H1 (cell line): ENCODE measurements at regions not wholly inside any gene's neighbourhood (a gene's known extent, or its start where the extent isn't known, plus 50 kb on each side); places are given as distances from the start of the nearest gene placed in this dataset.

Source experiments
- CTCF ChIA-PET: fragments of 300-600 bp; sonication (Branson Sonifier 250); formaldehyde crosslinking; loops from one replicate; lab custom pipeline; 2021; ENCODE audit not compliant: partially characterized antibody; lab: Charles Lee
- POLR2A ChIA-PET: fragments of 300-600 bp; sonication (Branson Sonifier 250); formaldehyde crosslinking; loops from one replicate; lab custom pipeline; 2021; ENCODE audit warnings: inconsistent platforms; ENCODE audit not compliant: partially characterized antibody; lab: Charles Lee
- DNase-seq, 2 experiments: peaks; one replicate each; pipeline versions ENCODE4 v3.0.0 to v3.0.0-alpha.2; 2010 to 2022; ENCODE audit warnings: low spot score in 2 of 2, low read depth in 1 of 2, mixed read lengths in 1 of 2
- FAIRE-seq: peaks from 2 replicates; lab custom pipeline; 2011; peaks lifted over from hg19 to GRCh38; lab: Jason Lieb, UNC
- H2AFZ ChIP-seq: 2 replicates; pipeline ENCODE4 v1.8.1; 2012; ENCODE audit warnings: low read length, inconsistent platforms
- H2AK5ac ChIP-seq: 2 replicates; pipeline ENCODE4 v1.6.1; 2013; ENCODE audit warnings: low read depth, low read length
- H2BK120ac ChIP-seq: replicated peaks from 2 replicates; pipeline ENCODE3; 2013; ENCODE audit warnings: low read depth, low read length, inconsistent platforms
- H2BK12ac ChIP-seq: 2 replicates; pipeline ENCODE4 v1.6.1; 2013; ENCODE audit warnings: low read depth, low read length
- H2BK15ac ChIP-seq: 2 replicates; pipeline ENCODE4 v1.6.1; 2013; ENCODE audit warnings: low read length
- H2BK20ac ChIP-seq: 2 replicates; pipeline ENCODE4 v1.6.1; 2013; ENCODE audit warnings: low read length
- H2BK5ac ChIP-seq: 2 replicates; pipeline ENCODE4 v1.6.1; 2013; ENCODE audit warnings: low read depth, low read length
- H3K14ac ChIP-seq: 2 replicates; pipeline ENCODE4 v1.6.1; 2013; ENCODE audit warnings: inconsistent platforms; ENCODE audit not compliant: insufficient read length
- H3K18ac ChIP-seq: 2 replicates; pipeline ENCODE4 v1.6.1; 2013; ENCODE audit warnings: low read length; ENCODE audit errors: extremely low read depth
- H3K23ac ChIP-seq: 2 replicates; pipeline ENCODE4 v1.6.1; 2013; ENCODE audit warnings: inconsistent platforms; ENCODE audit not compliant: insufficient read length
- H3K23me2 ChIP-seq: 2 replicates; pipeline ENCODE4 v1.6.1; 2013; ENCODE audit warnings: low read depth, low read length
- H3K27ac ChIP-seq: 2 replicates; pipeline ENCODE4 v1.6.1; 2011; ENCODE audit warnings: low read depth, low read length, inconsistent platforms
- H3K27me3 ChIP-seq, 4 experiments: replicated peaks in 1 of 4; 1 replicate in 1 of 4; 2 replicates in 3 of 4; pipeline versions ENCODE4 v1.6.1 to v1.8.1; 2011 to 2013; ENCODE audit warnings: low read length in 3 of 4, mild to moderate bottlenecking in 3 of 4, inconsistent platforms in 2 of 4, mixed read lengths in 2 of 4, moderate library complexity in 1 of 4; ENCODE audit not compliant: control insufficient read depth in 3 of 4, insufficient read depth in 3 of 4; ENCODE audit errors: extremely low read depth in 1 of 4
- H3K36me3 ChIP-seq, 4 experiments: 2 replicates each; pipeline versions ENCODE4 v1.6.1 to v1.8.1; 2011 to 2013; ENCODE audit warnings: mild to moderate bottlenecking in 4 of 4, low read length in 3 of 4, moderate library complexity in 2 of 4, control low read depth in 1 of 4, inconsistent platforms in 1 of 4; ENCODE audit not compliant: insufficient read depth in 4 of 4, control insufficient read depth in 2 of 4
- H3K4ac ChIP-seq: replicated peaks from 2 replicates; pipeline ENCODE3; 2013; ENCODE audit warnings: low read length, low read depth, mixed read lengths, inconsistent platforms; ENCODE audit not compliant: insufficient read length
- H3K4me1 ChIP-seq, 4 experiments: replicated peaks in 1 of 4; 1 replicate in 1 of 4; 2 replicates in 3 of 4; pipeline versions ENCODE4 v1.6.1 to v1.8.1; 2011 to 2013; ENCODE audit warnings: low read length in 3 of 4, inconsistent platforms in 2 of 4, mixed read lengths in 1 of 4; ENCODE audit not compliant: insufficient read depth in 4 of 4, control insufficient read depth in 3 of 4
- H3K4me2 ChIP-seq, 2 experiments: 2 replicates each; pipeline versions ENCODE4 v1.6.1 to v1.8.1; 2011 to 2013; ENCODE audit warnings: low read depth in 2 of 2, low read length in 2 of 2, control low read depth in 1 of 2, inconsistent platforms in 1 of 2, mild to moderate bottlenecking in 1 of 2; ENCODE audit not compliant: insufficient read depth in 1 of 2
- H3K4me3 ChIP-seq, 4 experiments: fragments of 200-600, 300-600 bp in 1 of 4; sonication (generic), shearing (Covaris generic), sonication (Bioruptor Twin) in 1 of 4; 2 replicates each; pipeline versions ENCODE4 v1.5.1 to v1.8.1; 2011 to 2016; ENCODE audit warnings: low read length in 4 of 4, low read depth in 3 of 4, control low read depth in 2 of 4, inconsistent platforms in 2 of 4, mild to moderate bottlenecking in 2 of 4, mixed read lengths in 1 of 4, moderate library complexity in 1 of 4; ENCODE audit not compliant: insufficient read depth in 2 of 4; ENCODE audit errors: extremely low read depth in 1 of 4
- H3K56ac ChIP-seq: replicated peaks from 2 replicates; pipeline ENCODE3; 2013; ENCODE audit warnings: low read depth, mild to moderate bottlenecking, mixed read lengths, low read length, inconsistent platforms; ENCODE audit not compliant: insufficient read length
- H3K79me1 ChIP-seq: 2 replicates; pipeline ENCODE4 v1.6.1; 2013; ENCODE audit warnings: low read depth, low read length, control low read depth
- H3K79me2 ChIP-seq, 2 experiments: 2 replicates each; pipeline versions ENCODE4 v1.6.1 to v1.8.1; 2012 to 2013; ENCODE audit warnings: low read length in 2 of 2, mild to moderate bottlenecking in 2 of 2, inconsistent platforms in 1 of 2; ENCODE audit not compliant: insufficient read depth in 2 of 2, control insufficient read depth in 1 of 2
- H3K9ac ChIP-seq, 4 experiments: replicated peaks in 1 of 4; 1 replicate in 1 of 4; 2 replicates in 3 of 4; pipeline versions ENCODE4 v1.6.1 to v1.8.1; 2011 to 2013; ENCODE audit warnings: low read depth in 3 of 4, low read length in 3 of 4, control low read depth in 2 of 4, mild to moderate bottlenecking in 2 of 4, moderate library complexity in 2 of 4, inconsistent platforms in 1 of 4; ENCODE audit errors: extremely low read depth in 1 of 4
- H3K9me3 ChIP-seq, 2 experiments: 2 replicates each; pipeline versions ENCODE4 v1.6.1 to v1.8.1; 2012 to 2013; ENCODE audit warnings: mild to moderate bottlenecking in 2 of 2, moderate library complexity in 2 of 2, control low read depth in 1 of 2, inconsistent platforms in 1 of 2, low read depth in 1 of 2, low read length in 1 of 2, mixed read lengths in 1 of 2; ENCODE audit not compliant: insufficient read depth in 2 of 2
- H4K20me1 ChIP-seq, 2 experiments: replicated peaks in 1 of 2; 2 replicates each; pipeline versions ENCODE3 to v1.8.1; 2011 to 2013; ENCODE audit warnings: inconsistent platforms in 2 of 2, low read length in 2 of 2, mild to moderate bottlenecking in 1 of 2; ENCODE audit not compliant: insufficient read depth in 2 of 2, control insufficient read depth in 1 of 2
- H4K5ac ChIP-seq: 2 replicates; pipeline ENCODE4 v1.6.1; 2013; ENCODE audit warnings: low read length, low read depth, mixed read lengths, inconsistent platforms; ENCODE audit not compliant: insufficient read length
- H4K8ac ChIP-seq: 2 replicates; pipeline ENCODE4 v1.8.0; 2013; ENCODE audit warnings: mild to moderate bottlenecking, moderate library complexity, low read length, inconsistent platforms; ENCODE audit not compliant: insufficient read depth; ENCODE audit errors: extremely low read depth
- H4K91ac ChIP-seq: replicated peaks from 2 replicates; pipeline ENCODE3; 2013; ENCODE audit warnings: low read length, mixed read lengths, inconsistent platforms; ENCODE audit not compliant: insufficient read length
- BRCA1 ChIP-seq: IDR thresholded peaks from 2 replicates; pipeline ENCODE4 v1.6.1; 2012; ENCODE audit warnings: low read depth, low read length, improper control_type of control experiment
- CBX5 ChIP-seq: fragments of 300-800, 300-1000 bp; sonication (generic); IDR thresholded peaks from 2 replicates; pipeline ENCODE4 v1.7.1; 2016; ENCODE audit warnings: antibody characterized with exemption, low read length, low read depth
- CBX8 ChIP-seq: fragments of 300-800, 300-1000 bp; sonication (generic); IDR thresholded peaks from 2 replicates; pipeline ENCODE4 v1.7.1; 2016; ENCODE audit warnings: low read depth, low read length, borderline replicate concordance
- CEBPB ChIP-seq: IDR thresholded peaks from 2 replicates; pipeline ENCODE4 v1.6.1; 2012; ENCODE audit warnings: low read depth, low read length
- CTBP2 ChIP-seq: IDR thresholded peaks from 2 replicates; pipeline ENCODE4 v1.7.0; 2011; ENCODE audit warnings: borderline replicate concordance, mild to moderate bottlenecking, moderate library complexity, mixed read lengths, low read length; ENCODE audit not compliant: insufficient read depth, insufficient read length
- HDAC2 ChIP-seq, 2 experiments: fragments of 300-600 bp in 1 of 2; sonication (generic) in 1 of 2; IDR thresholded peaks; 2 replicates each; pipeline ENCODE4 v1.6.1; 2011 to 2012; ENCODE audit warnings: low read depth in 2 of 2, low read length in 2 of 2, mild to moderate bottlenecking in 2 of 2, moderate library complexity in 2 of 2, borderline replicate concordance in 1 of 2, inconsistent platforms in 1 of 2
- KDM1A ChIP-seq: fragments of 200-600, 300-600 bp; sonication (generic); IDR thresholded peaks from 2 replicates; pipeline ENCODE4 v1.7.1; 2016; ENCODE audit warnings: mild to moderate bottlenecking, low read length, borderline replicate concordance
- RBBP5 ChIP-seq: IDR thresholded peaks from 2 replicates; pipeline ENCODE4 v1.7.1; 2012; ENCODE audit warnings: low read depth, mild to moderate bottlenecking, inconsistent platforms, low read length, moderate library complexity, borderline replicate concordance
- SP1 ChIP-seq: IDR thresholded peaks from 2 replicates; pipeline ENCODE4 v1.6.1; 2011; ENCODE audit warnings: low read depth, low read length
- SP2 ChIP-seq: IDR thresholded peaks from 2 replicates; pipeline ENCODE4 v1.6.1; 2012; ENCODE audit warnings: mild to moderate bottlenecking, low read length, inconsistent platforms
- SP4 ChIP-seq: IDR thresholded peaks from 2 replicates; pipeline ENCODE4 v1.6.1; 2012; ENCODE audit warnings: low read length, inconsistent platforms
- SUZ12 ChIP-seq: fragments of 200-600 bp; sonication (generic); IDR thresholded peaks from 2 replicates; pipeline ENCODE4 v1.6.1; 2012; ENCODE audit warnings: mild to moderate bottlenecking, inconsistent platforms, low read length, moderate library complexity, mixed read lengths
- TEAD4 ChIP-seq: IDR thresholded peaks from 2 replicates; pipeline ENCODE4 v1.6.1; 2012; ENCODE audit warnings: low read depth, low read length, inconsistent platforms, mixed read lengths
- WGBS, 2 experiments: shearing (Covaris generic) in 1 of 2; methylation state at CpG; one replicate each; pipeline versions ENCODE4 v1.1.6 to v1.1.7; 2013 to 2015; ENCODE audit warnings: low lambda C conversion rate in 2 of 2, mixed read lengths in 2 of 2, inconsistent platforms in 1 of 2, low coverage in 1 of 2, missing lambda C conversion rate in 1 of 2; ENCODE audit not compliant: insufficient replicate concordance in 2 of 2, insufficient coverage in 1 of 2, insufficient read length in 1 of 2; ENCODE audit errors: extremely low coverage in 1 of 2, missing lambda C conversion rate in 1 of 2; 5-methylcytosine and 5-hydroxymethylcytosine counted together

DNA sequence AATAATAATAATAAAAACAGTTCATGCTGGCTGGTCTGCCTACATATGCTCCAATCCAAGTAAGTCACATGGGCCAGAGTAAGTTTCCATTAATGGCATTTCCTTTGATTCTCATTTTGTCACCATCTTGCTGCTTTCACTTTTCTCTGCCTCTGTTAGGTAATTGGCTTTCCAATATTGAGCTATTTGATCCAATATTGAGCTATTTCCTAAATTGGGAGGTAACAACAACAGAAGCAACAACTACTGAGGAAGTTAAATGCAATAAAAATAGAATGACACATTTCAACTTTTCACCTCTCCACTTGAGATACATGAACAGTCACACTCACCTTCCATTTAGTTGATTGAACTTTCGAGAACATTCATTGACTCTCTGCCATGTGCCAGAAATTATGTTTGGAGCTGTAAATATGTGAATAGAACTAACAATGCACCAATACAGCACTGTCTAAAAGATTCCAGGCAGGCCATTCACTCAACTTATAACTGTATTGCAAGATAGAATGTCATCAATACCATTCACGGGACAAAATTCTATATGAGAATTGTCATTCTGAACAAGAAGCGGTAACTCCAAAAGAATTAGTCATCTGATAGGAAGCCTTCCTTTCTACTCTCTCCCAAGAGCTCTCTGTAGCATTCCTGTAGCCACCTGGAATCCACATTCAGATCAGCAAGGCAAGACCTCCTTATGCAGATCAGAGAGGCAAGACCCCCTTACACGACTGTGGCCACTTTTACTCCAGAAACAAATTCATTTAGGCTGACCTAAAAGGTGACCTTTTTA lies 136.4 kb downstream of the PHLDA1 start:
- Histone ChIP-seq H3K79me2 (no peaks in the 10 kb centered on the region), H3K36me3 (no peaks in the 10 kb centered on the region), H3K4me1 (no peaks in the 10 kb centered on the region; a peak in 1 of 7 replicates), H3K14ac (no peak overlapping the region), H2BK15ac (no peak overlapping the region), H3K27ac (no peak overlapping the region), H3K4me2 (no peak overlapping the region), H3K23me2 (no peaks in the 10 kb centered on the region), H3K4ac (no peak overlapping the region), H2AK5ac (no peak overlapping the region), H2BK120ac (no peak overlapping the region), H3K23ac (no peak overlapping the region), H2AFZ (no peak overlapping the region), H3K18ac (no peak overlapping the region), H2BK20ac (no peak overlapping the region), H3K27me3 (no peaks in the 10 kb centered on the region), H3K79me1 (no peaks in the 10 kb centered on the region), H3K4me3 (no peak overlapping the region), H4K5ac (no peak overlapping the region), H3K9ac (no peak overlapping the region), H2BK12ac (no peak overlapping the region), H4K8ac (no peak overlapping the region), H4K20me1 (no peaks in the 10 kb centered on the region), H3K56ac (no peak overlapping the region), H2BK5ac (no peak overlapping the region), H4K91ac (no peak overlapping the region), H3K9me3 (no peaks in the 10 kb centered on the region)
- no peak for TF ChIP-seq HDAC2 (IDR thresholded peaks at IDR 0.05; ENCODE audit: borderline replicate concordance in 1 of 2, low read depth in 2 of 2, low read length in 2 of 2)
- TF ChIP-seq TEAD4: no peak
- no peak for TF ChIP-seq SUZ12
- TF ChIP-seq CBX8: no peak
- TF ChIP-seq SP1: no peak
- no peak for TF ChIP-seq SP2
- TF ChIP-seq RBBP5: no peak
- TF ChIP-seq KDM1A: no peak
- no peak for TF ChIP-seq CEBPB
- no peak for TF ChIP-seq CTBP2
- no peak for TF ChIP-seq CBX5
- TF ChIP-seq SP4: no peak
- no peak for TF ChIP-seq BRCA1
- CTCF ChIA-PET: interaction anchor here (1.2 to 1.6 kb wide), 3 partner anchors 11 to 410 kb away, joined by 3 to 5 read pairs (median 3); no protein-coding TSS in a partner anchor
- DNase-seq (no peak), FAIRE-seq (no peak)
- 79% methylated on average over 4 of the region's 4 CpGs; no CpG with 5 or more reads in 1 of the 2 experiments for WGBS, 2 experiments
- POLR2A ChIA-PET: no interaction called here
